CD4-positive, CD25-positive, alpha-beta regulatory T cell (primary cell): ENCODE measurements at regions not wholly inside any gene's neighbourhood (a gene's known extent, or its start where the extent isn't known, plus 50 kb on each side); places are given as distances from the start of the nearest gene placed in this dataset.
A peak's percentile ranks its signal among the peaks of the same experiment; 100 is the strongest.

Source experiments
- ATAC-seq, 2 donors: fragments of 150-1000 bp; cut with Tn5 transposase; one replicate each; pipeline ENCODE4 v1.10.0; 2021; ENCODE audit warnings: low read depth in 2 of 2, moderate number of reproducible peaks in 2 of 2, moderate library complexity in 1 of 2
- DNase-seq, 3 donors: peaks; one replicate each; pipeline versions ENCODE4 v3.0.0 to v3.0.0-alpha.2; 2012 to 2022; ENCODE audit warnings: mixed read lengths in 1 of 3
- H3K27ac ChIP-seq: one replicate; pipeline ENCODE4 v1.7.0; 2013; ENCODE audit warnings: mild to moderate bottlenecking, low read length; ENCODE audit not compliant: insufficient read depth, poor library complexity, severe bottlenecking
- H3K27me3 ChIP-seq: one replicate; pipeline ENCODE4 v1.7.0; 2013; ENCODE audit warnings: low read length; ENCODE audit not compliant: control insufficient read depth, insufficient read depth
- H3K36me3 ChIP-seq: one replicate; pipeline ENCODE4 v1.7.0; 2013; ENCODE audit warnings: mild to moderate bottlenecking, low read length, moderate library complexity; ENCODE audit not compliant: control insufficient read depth, insufficient read depth
- H3K4me1 ChIP-seq: 2 replicates; pipeline ENCODE4 v1.7.0; 2013; ENCODE audit warnings: mild to moderate bottlenecking, low read length; ENCODE audit not compliant: insufficient read depth, control insufficient read depth, poor library complexity, severe bottlenecking
- H3K4me3 ChIP-seq: one replicate; pipeline ENCODE4 v1.7.0; 2013; ENCODE audit warnings: low read depth, mild to moderate bottlenecking, low read length, moderate library complexity
- H3K9me3 ChIP-seq, 2 experiments: 1 replicate in 1 of 2; 2 replicates in 1 of 2; pipeline ENCODE4 v1.7.0; 2013; ENCODE audit warnings: low read length in 2 of 2, mild to moderate bottlenecking in 1 of 2, moderate library complexity in 1 of 2; ENCODE audit not compliant: control insufficient read depth in 2 of 2
- H3K27ac Mint-ChIP-seq, 3 donors: one replicate each; pipeline ENCODE4 v1.8.0; 2020 to 2022; ENCODE audit warnings: mild to moderate bottlenecking in 3 of 3, mixed read lengths in 3 of 3, moderate library complexity in 2 of 3
- H3K27me3 Mint-ChIP-seq: one replicate; pipeline ENCODE4 v1.8.0; 2022; ENCODE audit warnings: mild to moderate bottlenecking, mixed read lengths
- H3K36me3 Mint-ChIP-seq: one replicate; pipeline ENCODE4 v1.8.0; 2020; ENCODE audit warnings: mixed read lengths
- H3K4me1 Mint-ChIP-seq, 4 donors: one replicate each; pipeline ENCODE4 v1.8.0; 2020 to 2022; ENCODE audit warnings: mixed read lengths in 4 of 4, mild to moderate bottlenecking in 1 of 4
- H3K4me3 Mint-ChIP-seq, 4 donors: one replicate each; pipeline ENCODE4 v1.8.0; 2020 to 2022; ENCODE audit warnings: mild to moderate bottlenecking in 4 of 4, mixed read lengths in 4 of 4, moderate library complexity in 3 of 4
- H3K9me3 Mint-ChIP-seq, 7 donors: one replicate each; pipeline ENCODE4 v1.8.0; 2020 to 2022; ENCODE audit warnings: mixed read lengths in 7 of 7, mild to moderate bottlenecking in 3 of 7, moderate library complexity in 2 of 7

GRCh38 chr21:20443558-20444155 lies 554.6 kb upstream of the NCAM2 start:
- H3K9me3 Mint-ChIP-seq: peaks cover 2 to 16% (median 13%) of the 10 kb centered on the region in 7 donors
- H3K27ac Mint-ChIP-seq: no peak overlapping the region
- H3K4me3 Mint-ChIP-seq: peak overlapping the region in 1 of 4 donors; percentile 21
- Histone ChIP-seq H3K27ac (no peak overlapping the region), H3K4me1 (no peaks in the 10 kb centered on the region), H3K27me3 (no peaks in the 10 kb centered on the region), H3K4me3 (no peak overlapping the region), H3K36me3 (no peaks in the 10 kb centered on the region), H3K9me3 (peaks cover 0 to 7% of the 10 kb centered on the region in 2 experiments)
- ATAC-seq (no peak), DNase-seq (peak in 1 of 3 donors; percentile 0)
- no peaks in the 10 kb centered on the region for H3K36me3 Mint-ChIP-seq
- no peaks in the 10 kb centered on the region for H3K4me1 Mint-ChIP-seq
- no peaks in the 10 kb centered on the region for H3K27me3 Mint-ChIP-seq

- peaks cover 0 to 7% of the 10 kb centered on the region in 2 experiments for H3K9me3 ChIP-seq
- no peaks in the 10 kb centered on the region for H3K36me3 Mint-ChIP-seq
- no peak overlapping the region for H3K4me3 ChIP-seq
- no peaks in the 10 kb centered on the region for H3K27me3 ChIP-seq
- no peaks in the 10 kb centered on the region for H3K4me1 Mint-ChIP-seq
- H3K36me3 ChIP-seq: no peaks in the 10 kb centered on the region
- H3K9me3 Mint-ChIP-seq: peaks cover 2 to 13% (median 13%) of the 10 kb centered on the region in 7 donors
- DNase-seq (no peak), ATAC-seq (no peak)
- no peak overlapping the region for H3K4me3 Mint-ChIP-seq
- no peak overlapping the region for H3K27ac ChIP-seq
- no peaks in the 10 kb centered on the region for H3K4me1 ChIP-seq
- H3K27me3 Mint-ChIP-seq: no peaks in the 10 kb centered on the region
- no peak overlapping the region for H3K27ac Mint-ChIP-seq
Observed at GRCh38 chr21:20445971-20446370, 552.2 kb upstream of the NCAM2 start.

- Mint-ChIP-seq H3K27me3 (no peaks in the 10 kb centered on the region), H3K4me1 (no peaks in the 10 kb centered on the region), H3K9me3 (peaks cover 0 to 11% (median 5%) of the 10 kb centered on the region in 7 donors), H3K4me3 (no peak overlapping the region), H3K27ac (no peak overlapping the region), H3K36me3 (no peaks in the 10 kb centered on the region)
- no peak for DNase-seq
- ATAC-seq: no peak
- no peaks in the 10 kb centered on the region for H3K4me1 ChIP-seq
- no peaks in the 10 kb centered on the region for H3K9me3 ChIP-seq
- no peaks in the 10 kb centered on the region for H3K36me3 ChIP-seq
- H3K27ac ChIP-seq: no peak overlapping the region
- H3K27me3 ChIP-seq: no peaks in the 10 kb centered on the region
- H3K4me3 ChIP-seq: no peak overlapping the region
Observed at GRCh38 chr21:20451046-20451445, 547.2 kb upstream of the NCAM2 start.

GRCh38 chr21:20452935-20453334 lies 545.3 kb upstream of the NCAM2 start:
- Histone ChIP-seq H3K36me3 (no peaks in the 10 kb centered on the region), H3K27me3 (no peaks in the 10 kb centered on the region), H3K27ac (no peak overlapping the region), H3K4me3 (no peak overlapping the region), H3K9me3 (no peaks in the 10 kb centered on the region), H3K4me1 (no peaks in the 10 kb centered on the region)
- H3K36me3 Mint-ChIP-seq: no peaks in the 10 kb centered on the region
- no peak overlapping the region for H3K4me3 Mint-ChIP-seq
- no peaks in the 10 kb centered on the region for H3K27me3 Mint-ChIP-seq
- ATAC-seq: no peak
- no peak for DNase-seq
- H3K27ac Mint-ChIP-seq: no peak overlapping the region
- H3K4me1 Mint-ChIP-seq: no peaks in the 10 kb centered on the region
- H3K9me3 Mint-ChIP-seq: peaks cover 0 to 11% (median 5%) of the 10 kb centered on the region in 7 donors

- Histone ChIP-seq H3K27me3 (no peaks in the 10 kb centered on the region), H3K9me3 (peaks cover 2 to 6% of the 10 kb centered on the region in 2 experiments), H3K36me3 (no peaks in the 10 kb centered on the region), H3K27ac (no peak overlapping the region), H3K4me3 (no peak overlapping the region), H3K4me1 (no peaks in the 10 kb centered on the region)
- Mint-ChIP-seq H3K27me3 (no peaks in the 10 kb centered on the region), H3K36me3 (no peaks in the 10 kb centered on the region), H3K27ac (no peak overlapping the region), H3K9me3 (peaks cover 0 to 13% (median 4%) of the 10 kb centered on the region in 7 donors), H3K4me1 (no peaks in the 10 kb centered on the region), H3K4me3 (no peak overlapping the region)
- no peak for ATAC-seq
- no peak for DNase-seq
Observed at GRCh38 chr21:20459838-20460237, 538.4 kb upstream of the NCAM2 start.

GRCh38 chr21:20463362-20463761 lies 534.8 kb upstream of the NCAM2 start:
- no peak overlapping the region for H3K27ac ChIP-seq
- H3K36me3 ChIP-seq: no peaks in the 10 kb centered on the region
- H3K4me3 ChIP-seq: no peak overlapping the region
- no peaks in the 10 kb centered on the region for H3K27me3 ChIP-seq
- no peak overlapping the region for H3K4me3 Mint-ChIP-seq
- H3K27me3 Mint-ChIP-seq: no peaks in the 10 kb centered on the region
- ATAC-seq: no peak
- DNase-seq: no peak
- peaks cover 3 to 14% (median 6%) of the 10 kb centered on the region in 7 donors for H3K9me3 Mint-ChIP-seq
- peaks cover 2 to 6% of the 10 kb centered on the region in 2 experiments for H3K9me3 ChIP-seq
- no peaks in the 10 kb centered on the region for H3K36me3 Mint-ChIP-seq
- no peak overlapping the region for H3K27ac Mint-ChIP-seq
- H3K4me1 ChIP-seq: no peaks in the 10 kb centered on the region
- no peaks in the 10 kb centered on the region for H3K4me1 Mint-ChIP-seq

GRCh38 chr21:20469361-20469760 lies 528.8 kb upstream of the NCAM2 start:
- Mint-ChIP-seq H3K4me3 (no peak overlapping the region), H3K27me3 (no peaks in the 10 kb centered on the region), H3K9me3 (peaks cover 3 to 12% (median 9%) of the 10 kb centered on the region in 7 donors), H3K4me1 (no peaks in the 10 kb centered on the region), H3K27ac (no peak overlapping the region), H3K36me3 (no peaks in the 10 kb centered on the region)
- no peak overlapping the region for H3K4me3 ChIP-seq
- no peaks in the 10 kb centered on the region for H3K27me3 ChIP-seq
- H3K36me3 ChIP-seq: no peaks in the 10 kb centered on the region
- no peaks in the 10 kb centered on the region for H3K4me1 ChIP-seq
- ATAC-seq (no peak), DNase-seq (no peak)
- H3K9me3 ChIP-seq: peaks cover 6 to 8% of the 10 kb centered on the region in 2 experiments
- no peak overlapping the region for H3K27ac ChIP-seq

- Mint-ChIP-seq H3K4me1 (no peaks in the 10 kb centered on the region), H3K27me3 (no peaks in the 10 kb centered on the region), H3K27ac (no peak overlapping the region), H3K9me3 (peaks cover 0 to 5% (median 3%) of the 10 kb centered on the region in 7 donors), H3K36me3 (no peaks in the 10 kb centered on the region), H3K4me3 (no peak overlapping the region)
- ATAC-seq: no peak
- no peaks in the 10 kb centered on the region for H3K36me3 ChIP-seq
- H3K9me3 ChIP-seq: peaks cover 5% of the 10 kb centered on the region in 2 experiments
- DNase-seq: no peak
- H3K27me3 ChIP-seq: no peaks in the 10 kb centered on the region
- H3K4me1 ChIP-seq: no peaks in the 10 kb centered on the region
- H3K27ac ChIP-seq: no peak overlapping the region
- H3K4me3 ChIP-seq: no peak overlapping the region
Observed at GRCh38 chr21:20486303-20486702, 511.9 kb upstream of the NCAM2 start.
